OCI-LY7 (cell line): ENCODE measurements at regions not wholly inside any gene's neighbourhood (a gene's known extent, or its start where the extent isn't known, plus 50 kb on each side); places are given as distances from the start of the nearest gene placed in this dataset.

Experiments used
- BruUV-seq: library from RNA; stranded (reverse); fragments of 400-500 nt; replicated peaks from 2 replicates; lab custom pipeline; 2021; lab: Mats Ljungman, UMichigan
- CTCF ChIA-PET: fragments of 300-600 bp; sonication (Branson Sonifier 250); formaldehyde crosslinking; loops from one replicate; lab custom pipeline; 2022; ENCODE audit warnings: antibody characterized with exemption; ENCODE audit not compliant: unreplicated experiment; lab: Charles Lee
- POLR2A ChIA-PET: fragments of 300-600 bp; sonication (Branson Sonifier 250); formaldehyde crosslinking; loops from one replicate; lab custom pipeline; 2022; ENCODE audit warnings: antibody characterized with exemption; lab: Charles Lee
- DNase-seq: peaks from one replicate; pipeline ENCODE4 v3.0.0-alpha.2; 2015; ENCODE audit warnings: low spot score
- H2AFZ ChIP-seq: fragments of 200-600 bp; sonication (generic), shearing (Covaris generic); 2 replicates; pipeline ENCODE4 v1.6.1; 2014; ENCODE audit warnings: mild to moderate bottlenecking, antibody characterized with exemption, low read length, moderate library complexity
- H3K27ac ChIP-seq: fragments of 200-600 bp; sonication (generic); 2 replicates; pipeline ENCODE4 v1.5.1; 2014; ENCODE audit warnings: mixed run types, low read depth, mild to moderate bottlenecking, moderate library complexity, low read length, inconsistent platforms; ENCODE audit not compliant: poor library complexity, severe bottlenecking
- H3K36me3 ChIP-seq: fragments of 200-600 bp; sonication (generic); 2 replicates; pipeline ENCODE4 v1.6.1; 2014; ENCODE audit warnings: mild to moderate bottlenecking, antibody characterized with exemption, low read length, moderate library complexity, mixed read lengths; ENCODE audit not compliant: insufficient read depth
- H3K4me1 ChIP-seq: fragments of 200-600 bp; sonication (generic); 2 replicates; pipeline ENCODE4 v1.5.1; 2014; ENCODE audit warnings: mild to moderate bottlenecking, low read length; ENCODE audit not compliant: insufficient read depth, poor library complexity, severe bottlenecking
- H3K4me2 ChIP-seq: fragments of 200-600 bp; sonication (generic); 2 replicates; pipeline ENCODE4 v1.6.1; 2014; ENCODE audit warnings: mild to moderate bottlenecking, low read length
- H3K4me3 ChIP-seq: fragments of 200-600 bp; sonication (generic); 2 replicates; pipeline ENCODE4 v1.5.1; 2014; ENCODE audit warnings: mild to moderate bottlenecking, low read depth, low read length; ENCODE audit not compliant: poor library complexity, severe bottlenecking
- H3K79me2 ChIP-seq: fragments of 200-600 bp; sonication (generic); 2 replicates; pipeline ENCODE4 v1.6.1; 2016; ENCODE audit warnings: low read depth, mild to moderate bottlenecking, low read length, moderate library complexity, mixed read lengths; ENCODE audit not compliant: insufficient read depth
- H3K9me2 ChIP-seq: fragments of 200-600 bp; sonication (generic); 2 replicates; pipeline ENCODE4 v1.6.1; 2016; ENCODE audit warnings: mild to moderate bottlenecking, low read length, mixed read lengths; ENCODE audit not compliant: insufficient read depth
- H3K9me3 ChIP-seq: fragments of 200-600 bp; sonication (generic); 2 replicates; pipeline ENCODE4 v1.6.1; 2014; ENCODE audit warnings: mild to moderate bottlenecking, mixed run types, low read length, mixed read lengths
- H4K20me1 ChIP-seq: fragments of 200-600 bp; sonication (generic); 2 replicates; pipeline ENCODE4 v1.6.1; 2014; ENCODE audit warnings: mild to moderate bottlenecking, antibody characterized with exemption, low read length, moderate library complexity, mixed read lengths; ENCODE audit not compliant: insufficient read depth
- EZH2phosphoT487 ChIP-seq: fragments of 200-600 bp; sonication (generic); IDR thresholded peaks from 2 replicates; pipeline ENCODE4 v1.6.1; 2018; ENCODE audit warnings: low read depth, borderline replicate concordance, mild to moderate bottlenecking, mixed run types, antibody characterized with exemption, low read length, moderate library complexity, mixed read lengths
- intact Hi-C: fragments of 100-400 bp; cut with micrococcal nuclease; formaldehyde crosslinking; loops from one replicate; pipeline ENCODE4 v1.10.0; 2022; ENCODE audit not compliant: unreplicated experiment
- TF ChIP-seq, protein P1 (sequence below): fragments of 200-600 bp; sonication (generic); conservative IDR thresholded peaks from 2 replicates; pipeline ENCODE4 v1.5.1; 2014; ENCODE audit warnings: mild to moderate bottlenecking, antibody characterized with exemption, low read length, moderate library complexity, mixed read lengths

DNA sequence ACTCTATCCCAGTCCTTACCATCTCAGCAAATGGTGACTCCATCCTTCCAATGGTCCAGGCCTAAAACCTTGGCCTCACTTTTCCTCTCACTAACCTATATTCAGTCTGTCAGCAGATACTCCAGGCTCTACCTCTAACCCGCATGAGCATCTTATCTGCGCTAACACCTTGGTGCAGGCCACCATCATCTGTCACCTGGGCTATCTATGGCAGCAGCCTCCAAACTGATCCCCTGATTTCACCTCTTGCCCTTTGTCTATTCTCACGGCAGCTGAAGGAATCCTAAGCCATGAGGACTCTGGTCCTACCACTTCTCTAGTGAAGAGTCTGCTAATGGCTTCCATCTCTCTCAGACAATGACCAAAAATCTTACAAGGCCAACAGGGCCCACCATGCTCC is 57.9 kb upstream of the CCL1 start:
- intact Hi-C loops = loop anchor here (1.0 to 10.0 kb wide), 6 partner anchors 54 to 694 kb away; partner anchors contain the start of gene RAD51D
- Histone ChIP-seq H3K9me3 (no peaks in the 10 kb centered on the region), H3K79me2 (no peaks in the 10 kb centered on the region), H3K36me3 (no peaks in the 10 kb centered on the region), H4K20me1 (no peaks in the 10 kb centered on the region), H3K4me3 (no peak overlapping the region), H3K9me2 (no peaks in the 10 kb centered on the region), H3K4me1 (no peaks in the 10 kb centered on the region), H2AFZ (no peak overlapping the region), H3K27ac (no peak overlapping the region), H3K4me2 (no peak overlapping the region)
- DNase-seq = no peak
- CTCF ChIA-PET = no interaction called here
- BruUV-seq = no TSS peak
- no peak for TF ChIP-seq EZH2phosphoT487
- TF ChIP-seq, protein P1, sequence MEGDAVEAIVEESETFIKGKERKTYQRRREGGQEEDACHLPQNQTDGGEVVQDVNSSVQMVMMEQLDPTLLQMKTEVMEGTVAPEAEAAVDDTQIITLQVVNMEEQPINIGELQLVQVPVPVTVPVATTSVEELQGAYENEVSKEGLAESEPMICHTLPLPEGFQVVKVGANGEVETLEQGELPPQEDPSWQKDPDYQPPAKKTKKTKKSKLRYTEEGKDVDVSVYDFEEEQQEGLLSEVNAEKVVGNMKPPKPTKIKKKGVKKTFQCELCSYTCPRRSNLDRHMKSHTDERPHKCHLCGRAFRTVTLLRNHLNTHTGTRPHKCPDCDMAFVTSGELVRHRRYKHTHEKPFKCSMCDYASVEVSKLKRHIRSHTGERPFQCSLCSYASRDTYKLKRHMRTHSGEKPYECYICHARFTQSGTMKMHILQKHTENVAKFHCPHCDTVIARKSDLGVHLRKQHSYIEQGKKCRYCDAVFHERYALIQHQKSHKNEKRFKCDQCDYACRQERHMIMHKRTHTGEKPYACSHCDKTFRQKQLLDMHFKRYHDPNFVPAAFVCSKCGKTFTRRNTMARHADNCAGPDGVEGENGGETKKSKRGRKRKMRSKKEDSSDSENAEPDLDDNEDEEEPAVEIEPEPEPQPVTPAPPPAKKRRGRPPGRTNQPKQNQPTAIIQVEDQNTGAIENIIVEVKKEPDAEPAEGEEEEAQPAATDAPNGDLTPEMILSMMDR = no peak
- POLR2A ChIA-PET = no interaction called here

DNA sequence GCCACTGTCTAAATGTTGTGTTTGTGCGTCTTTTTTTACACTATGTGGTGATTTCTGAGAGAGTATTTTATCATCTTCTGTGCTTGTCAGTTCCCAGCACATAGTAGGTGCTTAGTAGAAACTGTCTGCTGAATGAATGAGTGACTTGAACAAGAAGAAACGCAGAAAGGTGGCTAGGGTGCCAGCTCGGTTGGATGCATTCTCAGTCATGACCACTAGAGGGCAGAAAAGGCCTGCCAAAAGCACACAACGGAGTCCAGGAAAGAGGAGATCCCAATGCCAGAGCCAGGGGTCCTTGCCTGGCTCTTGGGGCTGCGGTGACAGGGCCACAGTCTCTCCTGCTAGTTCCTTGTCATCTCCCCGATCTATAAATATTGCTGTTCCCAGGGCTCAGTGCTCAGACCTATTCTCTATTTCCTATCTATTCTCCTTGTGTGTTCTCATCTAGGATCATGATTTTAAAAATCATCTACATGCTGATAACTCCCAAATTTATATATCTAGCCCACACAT is 57.3 kb upstream of the CCL1 start:
- TF ChIP-seq, protein P1 = peak; percentile 99
- no peak for TF ChIP-seq EZH2phosphoT487
- Histone ChIP-seq H3K9me2 (no peaks in the 10 kb centered on the region), H3K79me2 (no peaks in the 10 kb centered on the region), H3K9me3 (no peaks in the 10 kb centered on the region), H2AFZ (no peak overlapping the region), H3K27ac (no peak overlapping the region), H3K36me3 (no peaks in the 10 kb centered on the region), H3K4me2 (no peak overlapping the region), H4K20me1 (no peaks in the 10 kb centered on the region), H3K4me3 (no peak overlapping the region), H3K4me1 (no peaks in the 10 kb centered on the region)
- intact Hi-C loops = loop anchor here (1.0 to 10.0 kb wide), 6 partner anchors 54 to 694 kb away; partner anchors contain the start of gene RAD51D
- ChIA-PET POLR2A (no interaction called here), CTCF (interaction anchor here (0.6 kb wide), 1 partner anchor 89 kb away, joined by 3 read pairs; no protein-coding TSS in a partner anchor)
- no TSS peak for BruUV-seq
- peak; percentile 76 for DNase-seq

DNA sequence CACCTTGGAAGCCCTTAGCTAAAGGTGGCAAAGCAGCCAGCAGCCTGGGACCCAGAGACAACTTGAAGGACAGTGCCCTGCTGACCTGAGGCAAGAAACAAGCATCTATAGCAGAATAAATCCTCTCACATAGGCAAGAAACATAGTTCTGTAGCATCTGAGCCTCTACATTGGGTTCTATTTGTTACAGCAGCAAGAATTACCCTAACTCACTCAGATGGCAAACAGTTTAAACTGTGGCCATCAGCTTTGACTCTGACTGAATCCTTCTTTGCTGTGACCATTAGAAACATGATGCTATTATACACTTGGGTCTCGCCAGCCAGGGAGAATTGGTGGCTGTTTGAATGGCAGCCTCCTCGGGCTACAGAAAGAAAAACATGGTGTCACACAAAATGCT is 53.1 kb upstream of the CCL1 start:
- Histone ChIP-seq H3K4me3 (no peak overlapping the region), H3K4me1 (no peaks in the 10 kb centered on the region), H4K20me1 (no peaks in the 10 kb centered on the region), H3K9me3 (no peaks in the 10 kb centered on the region), H2AFZ (no peak overlapping the region), H3K9me2 (no peaks in the 10 kb centered on the region), H3K27ac (no peak overlapping the region), H3K4me2 (no peak overlapping the region), H3K36me3 (no peaks in the 10 kb centered on the region), H3K79me2 (no peaks in the 10 kb centered on the region)
- no peak for DNase-seq
- ChIA-PET POLR2A (no interaction called here), CTCF (no interaction called here)
- TF ChIP-seq EZH2phosphoT487 = no peak
- TF ChIP-seq, protein P1 = no peak
- intact Hi-C loops = no loop called here
- no TSS peak for BruUV-seq
